Adrenal gland (tissue), 9 donors: ENCODE measurements at regions not wholly inside any gene's neighbourhood (a gene's known extent, or its start where the extent isn't known, plus 50 kb on each side); places are given as distances from the start of the nearest gene placed in this dataset.

Experiments used
- DNase-seq, 7 donors: peaks; one replicate each; pipeline ENCODE4 v3.0.0-alpha.2; 2019 to 2020
- H3K27ac ChIP-seq, 5 donors: fragments of 200-600 bp; sonication (generic) in 4 of 5; 1 replicate in 3 of 5; 2 replicates in 2 of 5; pipeline versions ENCODE4 v1.5.1 to v1.8.0; 2016 to 2020; ENCODE audit warnings: mild to moderate bottlenecking in 1 of 5
- H3K27me3 ChIP-seq: fragments of 200-600 bp; 2 replicates; pipeline ENCODE4 v1.8.0; 2021
- H3K36me3 ChIP-seq, 2 donors: fragments of 200-600 bp; replicated peaks in 1 of 2; 1 replicate in 1 of 2; 2 replicates in 1 of 2; pipeline versions ENCODE4 v1.5.1 to v1.8.0; 2018 to 2022
- H3K4me1 ChIP-seq, 2 donors: fragments of 200-600 bp; replicated peaks in 1 of 2; 1 replicate in 1 of 2; 2 replicates in 1 of 2; pipeline versions ENCODE4 v1.5.1 to v1.8.0; 2018 to 2021
- H3K4me3 ChIP-seq, 4 donors: fragments of 200-600 bp; sonication (generic) in 3 of 4; one replicate each; pipeline ENCODE4 v1.5.1; 2016 to 2018
- H3K9me3 ChIP-seq, 3 donors: fragments of 200-600 bp; sonication (generic) in 1 of 3; replicated peaks in 1 of 3; 1 replicate in 2 of 3; 2 replicates in 1 of 3; pipeline versions ENCODE4 v1.5.1 to v1.8.0; 2016 to 2021
- CTCF ChIP-seq, 6 experiments: fragments of 450-650 bp in 4 of 6; fragments of 200-600 bp in 2 of 6; sonication (generic) in 1 of 6; IDR thresholded peaks; 1 replicate in 5 of 6; 2 replicates in 1 of 6; pipeline versions ENCODE4 v1.5.1 to v1.8.0; 2016 to 2021; ENCODE audit warnings: antibody characterized with exemption in 6 of 6, mild to moderate bottlenecking in 2 of 6, moderate library complexity in 1 of 6
- POLR2A ChIP-seq, 2 donors: fragments of 450-650 bp; IDR thresholded peaks; one replicate each; pipeline ENCODE4 v1.6.1; 2017; ENCODE audit warnings: antibody characterized with exemption in 2 of 2, mild to moderate bottlenecking in 2 of 2, moderate library complexity in 1 of 2
- WGBS, 4 donors: extraction: QIAGEN DNeasy Blood & Tissue Kit in 2 of 4; methylation state at CpG; one replicate each; pipeline versions ENCODE4 v1.1.5 to v1.1.7; 2013 to 2017; 5-methylcytosine and 5-hydroxymethylcytosine counted together
- intact Hi-C, 2 donors: fragments of 100-400 bp; cut with DNase I; formaldehyde crosslinking; loops; one replicate each; pipeline versions ENCODE4 v1.14.1 to v1.15.0; 2022 to 2023
- donor health status: healthy with polysubstance abuse.
- donor health status: Bipolar disorder and iron deficiency.
- donor health status: DM: yes; HTN: yes; CAD: no.
- donor health status: DM: no; HTN: no; CAD: no.
- donor health status: DM: no; HTN: no; CAD: no.

GRCh38 chr10:128525936-128526335 is 399.7 kb upstream of the MKI67 start:
- H3K4me3 ChIP-seq: no peak overlapping the region
- H3K27me3 ChIP-seq: no peaks in the 10 kb centered on the region
- no peak overlapping the region for H3K27ac ChIP-seq
- no peak for TF ChIP-seq CTCF (IDR thresholded peaks at IDR 0.05)
- TF ChIP-seq POLR2A (IDR thresholded peaks at IDR 0.05): no peak
- H3K36me3 ChIP-seq: no peaks in the 10 kb centered on the region
- intact Hi-C loops: no loop called here
- H3K9me3 ChIP-seq: no peaks in the 10 kb centered on the region
- H3K4me1 ChIP-seq: no peaks in the 10 kb centered on the region
- DNase-seq: no peak
- 77 to 94% (median 82%) methylated on average over 8 of the region's 8 CpGs for WGBS, 4 donors

GRCh38 chr10:128526791-128527375 is 400.7 kb upstream of the MKI67 start:
- H3K4me3 ChIP-seq: no peak overlapping the region
- no peaks in the 10 kb centered on the region for H3K4me1 ChIP-seq
- 61 to 68% (median 64%) methylated on average over 12 to 17 of the region's 17 CpGs for WGBS, 4 donors
- no peaks in the 10 kb centered on the region for H3K9me3 ChIP-seq
- no peaks in the 10 kb centered on the region for H3K36me3 ChIP-seq
- H3K27me3 ChIP-seq: no peaks in the 10 kb centered on the region
- no peak for DNase-seq
- intact Hi-C loops: no loop called here
- TF ChIP-seq CTCF (IDR thresholded peaks at IDR 0.05) (no peak), POLR2A (IDR thresholded peaks at IDR 0.05) (no peak)
- H3K27ac ChIP-seq: no peak overlapping the region

GRCh38 chr10:128527711-128528110 is 401.5 kb upstream of the MKI67 start:
- Histone ChIP-seq H3K9me3 (no peaks in the 10 kb centered on the region), H3K27me3 (peaks cover 4% of the 10 kb centered on the region), H3K27ac (no peak overlapping the region), H3K4me3 (no peak overlapping the region), H3K4me1 (no peaks in the 10 kb centered on the region), H3K36me3 (no peaks in the 10 kb centered on the region)
- WGBS, 4 donors: 48 to 66% (median 59%) methylated on average over 8 of the region's 8 CpGs
- TF ChIP-seq CTCF (IDR thresholded peaks at IDR 0.05) (no peak), POLR2A (IDR thresholded peaks at IDR 0.05) (no peak)
- DNase-seq: no peak
- intact Hi-C loops: no loop called here

GRCh38 chr10:128528167-128528566 is 401.9 kb upstream of the MKI67 start:
- Histone ChIP-seq H3K27ac (no peak overlapping the region), H3K9me3 (no peaks in the 10 kb centered on the region), H3K36me3 (no peaks in the 10 kb centered on the region), H3K4me3 (no peak overlapping the region), H3K4me1 (no peaks in the 10 kb centered on the region), H3K27me3 (peaks cover 4% of the 10 kb centered on the region)
- TF ChIP-seq CTCF (IDR thresholded peaks at IDR 0.05): no peak
- TF ChIP-seq POLR2A (IDR thresholded peaks at IDR 0.05): no peak
- no peak for DNase-seq
- 73 to 88% (median 80%) methylated on average over 2 of the region's 2 CpGs for WGBS, 4 donors
- intact Hi-C loops: no loop called here
